Erythroblast (primary cell): ENCODE measurements at regions not wholly inside any gene's neighbourhood (a gene's known extent, or its start where the extent isn't known, plus 50 kb on each side); places are given as distances from the start of the nearest gene placed in this dataset.
A peak's percentile ranks its signal among the peaks of the same experiment; 100 is the strongest.
"Not testable (repeated sequence)": the region's sequence is repeated elsewhere in the genome, so short reads cannot be mapped to it uniquely, and the experiment has no call there.

Experiments used
- DNase-seq, 2 experiments: peaks; one replicate each; lab custom pipeline; 2025; lab: John Stamatoyannopoulos, UW
- GATA1 ChIP-seq: IDR thresholded peaks from 2 replicates; pipeline ENCODE4 v1.6.1; 2011; ENCODE audit warnings: low read depth, mild to moderate bottlenecking, control low read depth, low read length, moderate library complexity
- POLR2A ChIP-seq: IDR thresholded peaks from 2 replicates; pipeline ENCODE4 v1.6.1; 2011; ENCODE audit warnings: mild to moderate bottlenecking, low read length

- TF ChIP-seq GATA1 (no peak), POLR2A (no peak)
- no peak for DNase-seq
Observed at GRCh38 chr12:92400006-92400405, 254.4 kb upstream of the BTG1 start.

DNA sequence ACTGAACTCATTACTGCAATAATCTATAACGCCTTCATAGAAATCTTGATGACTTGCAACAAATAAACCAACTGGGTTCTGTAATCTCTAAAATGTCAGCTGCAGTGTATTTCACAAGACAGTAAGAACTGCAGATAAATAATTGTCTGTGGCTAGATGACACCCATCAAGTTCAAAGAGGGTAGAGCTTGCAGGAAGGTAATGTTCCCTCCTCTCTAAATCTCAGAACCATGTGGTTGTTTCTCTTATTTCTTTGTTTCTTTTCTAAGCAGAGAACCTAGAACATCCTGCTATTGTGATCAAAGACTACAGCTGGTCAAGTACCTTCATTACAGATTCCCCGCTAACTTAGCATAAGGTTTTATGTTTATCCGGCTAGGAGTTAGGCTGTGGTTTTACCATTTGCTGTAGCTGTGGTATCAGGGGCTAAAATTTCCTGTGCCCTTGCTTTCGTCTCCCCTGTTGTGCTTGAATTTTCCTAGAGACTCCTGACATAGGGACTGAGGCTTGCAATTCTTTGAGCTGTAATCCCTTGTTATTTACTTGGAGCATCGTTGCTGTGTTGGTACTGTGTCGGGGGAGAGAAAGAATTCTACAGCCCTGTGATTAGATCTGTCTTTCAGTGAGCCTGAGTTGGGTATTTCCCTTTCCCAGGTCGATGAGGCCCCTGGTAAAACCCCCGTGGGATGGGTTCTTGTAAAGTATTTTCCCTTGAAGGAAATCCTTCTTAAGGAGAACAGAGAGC, 253.1 kb upstream of the BTG1 start:
- TF ChIP-seq POLR2A: no peak
- no peak for TF ChIP-seq GATA1
- DNase-seq: peak; percentile 65 to 81

DNA sequence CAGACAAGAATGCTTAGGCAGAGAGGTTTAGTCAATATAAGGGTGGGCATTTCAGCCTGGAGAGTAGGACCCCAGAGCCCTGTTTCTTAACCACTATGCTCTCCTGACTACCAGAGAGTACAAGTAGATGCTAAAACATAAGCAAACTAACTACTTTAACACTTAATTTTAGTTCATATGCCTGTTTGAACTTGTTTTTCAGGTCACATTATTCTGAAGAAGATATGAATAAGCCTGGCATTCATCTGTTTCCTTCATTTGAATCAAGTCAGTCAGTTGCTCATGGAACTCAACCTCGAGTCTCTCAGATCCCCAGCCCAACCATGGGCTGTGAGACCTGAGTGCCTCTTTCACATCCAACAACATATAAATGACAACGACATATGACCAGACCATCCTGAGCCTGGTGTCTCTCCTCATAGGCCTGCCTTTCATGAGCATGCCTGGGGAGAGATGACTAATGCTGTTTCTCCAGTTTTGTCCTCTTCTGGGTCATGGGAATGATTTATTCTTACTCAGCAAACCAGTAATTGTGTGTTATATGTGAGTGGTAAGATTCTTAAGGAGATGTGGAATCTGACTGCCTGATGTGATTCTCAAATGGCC, 251.1 kb upstream of the BTG1 start:
- TF ChIP-seq GATA1 (no peak), POLR2A (no peak)
- DNase-seq: no peak

DNA sequence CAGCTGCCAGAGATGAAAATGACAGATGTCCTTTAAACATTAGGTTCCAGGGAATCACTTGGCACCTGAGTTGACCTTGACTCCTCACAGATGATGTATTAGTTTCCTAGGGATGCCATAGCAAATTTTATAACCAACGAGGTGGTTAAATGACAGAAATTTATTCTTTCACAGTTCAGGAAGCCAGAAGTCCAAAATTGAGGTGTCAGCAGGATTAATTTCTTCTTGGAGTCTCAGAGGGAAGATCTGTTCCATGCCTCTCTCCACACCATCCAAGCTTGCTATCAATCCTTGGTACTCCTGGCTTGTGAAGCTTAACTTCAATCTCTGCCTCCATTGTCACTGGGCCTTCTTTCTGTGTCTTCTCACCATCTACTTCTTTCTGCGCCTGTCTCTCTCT, 249.7 kb upstream of the BTG1 start:
- TF ChIP-seq GATA1 (no peak), POLR2A (no peak)
- no peak for DNase-seq

GRCh38 chr12:92394895-92395294, 249.2 kb upstream of the BTG1 start:
- DNase-seq: peak; percentile 37 to 76

GRCh38 chr12:92393504-92393903, 247.9 kb upstream of the BTG1 start:
- TF ChIP-seq GATA1 (no peak), POLR2A (no peak)
- DNase-seq: peak; percentile 61 to 69

More at GRCh38 chr12:92394895-92395294, 249.2 kb upstream of the BTG1 start:
- TF ChIP-seq GATA1 (no peak), POLR2A (no peak)

DNA sequence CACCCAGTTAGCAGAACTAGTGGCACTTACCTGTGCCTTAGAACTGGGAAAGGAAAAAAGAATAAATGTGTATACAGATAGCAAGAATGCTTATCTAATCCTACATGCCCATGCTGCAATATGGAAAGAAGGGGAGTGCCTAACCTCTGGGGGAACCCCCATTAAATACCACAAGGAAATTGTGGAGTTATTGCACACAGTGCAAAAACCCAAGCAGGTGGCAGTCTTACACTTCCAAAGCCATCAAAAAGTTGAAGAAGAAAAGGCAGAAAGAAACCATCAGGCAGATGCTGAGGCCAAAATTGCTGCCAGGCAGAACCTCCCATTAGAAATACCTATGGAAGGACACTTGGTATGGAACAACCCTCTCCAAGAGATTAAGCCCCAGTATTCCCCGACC, 246.1 kb upstream of the BTG1 start:
- peak in 1 of 2 experiments; percentile 45 for DNase-seq

DNA sequence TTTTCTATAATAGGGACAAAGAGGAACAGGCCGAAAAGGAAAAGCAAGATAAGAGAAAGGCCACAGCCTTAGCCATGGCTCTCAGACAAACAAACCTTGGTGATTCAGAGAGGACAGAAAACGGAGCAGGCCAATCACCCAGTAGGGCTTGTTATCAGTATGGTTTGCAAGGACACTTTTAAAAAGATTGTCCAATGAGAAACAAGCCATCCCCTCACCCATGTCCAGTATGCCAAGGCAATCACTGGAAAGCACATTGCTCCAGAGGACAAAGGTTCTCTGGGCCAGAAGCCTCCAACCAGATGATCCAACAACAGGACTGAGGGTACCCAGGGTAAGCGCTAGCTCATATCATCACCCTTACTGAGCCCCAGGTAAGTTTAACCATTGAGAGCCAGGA, 243.8 kb upstream of the BTG1 start:
- TF ChIP-seq POLR2A (no peak), GATA1 (no peak)
- no peak for DNase-seq

- TF ChIP-seq GATA1 (no peak), POLR2A (no peak)
- DNase-seq: no peak
Observed at GRCh38 chr12:92385296-92385695, 239.7 kb upstream of the BTG1 start.

DNA sequence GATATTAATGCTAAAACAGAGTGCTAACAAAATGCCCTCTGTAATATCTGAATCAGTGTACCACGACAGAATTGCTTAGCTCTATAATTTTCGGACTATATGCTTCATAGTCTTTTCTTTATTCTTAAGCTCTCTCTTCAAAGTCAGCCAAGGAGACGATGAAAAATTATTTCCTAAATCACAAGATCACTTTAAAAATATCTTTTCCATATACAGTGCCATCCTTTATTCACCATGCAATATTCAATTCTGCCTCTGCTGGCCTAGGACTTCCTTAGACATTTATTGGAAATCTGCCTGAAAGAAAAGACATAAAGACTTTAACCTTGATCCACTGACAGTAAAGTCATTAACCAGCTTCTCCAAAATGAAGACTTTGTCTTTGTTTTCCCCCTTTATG, 238.9 kb upstream of the BTG1 start:
- no peak for DNase-seq
- TF ChIP-seq GATA1: no peak
- no peak for TF ChIP-seq POLR2A

GRCh38 chr12:92382383-92382878, 236.8 kb upstream of the BTG1 start:
- DNase-seq: no peak
- no peak for TF ChIP-seq GATA1

DNA sequence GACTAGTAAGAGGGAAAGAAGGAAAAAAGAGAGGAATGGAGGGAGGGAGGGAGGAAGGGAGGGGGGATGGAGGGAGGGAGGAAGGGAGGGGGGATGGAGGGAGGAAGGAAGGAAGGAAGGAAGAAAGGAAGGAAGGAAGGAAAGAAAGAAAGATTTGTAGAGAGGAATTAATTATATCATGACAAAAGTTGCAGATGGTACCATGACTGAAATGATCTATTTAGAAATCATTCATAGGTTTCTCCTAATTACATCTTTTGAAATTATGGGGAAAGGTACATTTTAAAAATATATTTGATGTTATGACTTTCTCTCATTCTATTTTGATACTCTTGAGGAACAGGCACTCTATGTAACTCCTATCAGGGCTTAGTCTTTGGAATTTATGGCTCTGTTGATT, 236.2 kb upstream of the BTG1 start:
- DNase-seq: no peak
- TF ChIP-seq GATA1 (no peak), POLR2A (no peak)

DNA sequence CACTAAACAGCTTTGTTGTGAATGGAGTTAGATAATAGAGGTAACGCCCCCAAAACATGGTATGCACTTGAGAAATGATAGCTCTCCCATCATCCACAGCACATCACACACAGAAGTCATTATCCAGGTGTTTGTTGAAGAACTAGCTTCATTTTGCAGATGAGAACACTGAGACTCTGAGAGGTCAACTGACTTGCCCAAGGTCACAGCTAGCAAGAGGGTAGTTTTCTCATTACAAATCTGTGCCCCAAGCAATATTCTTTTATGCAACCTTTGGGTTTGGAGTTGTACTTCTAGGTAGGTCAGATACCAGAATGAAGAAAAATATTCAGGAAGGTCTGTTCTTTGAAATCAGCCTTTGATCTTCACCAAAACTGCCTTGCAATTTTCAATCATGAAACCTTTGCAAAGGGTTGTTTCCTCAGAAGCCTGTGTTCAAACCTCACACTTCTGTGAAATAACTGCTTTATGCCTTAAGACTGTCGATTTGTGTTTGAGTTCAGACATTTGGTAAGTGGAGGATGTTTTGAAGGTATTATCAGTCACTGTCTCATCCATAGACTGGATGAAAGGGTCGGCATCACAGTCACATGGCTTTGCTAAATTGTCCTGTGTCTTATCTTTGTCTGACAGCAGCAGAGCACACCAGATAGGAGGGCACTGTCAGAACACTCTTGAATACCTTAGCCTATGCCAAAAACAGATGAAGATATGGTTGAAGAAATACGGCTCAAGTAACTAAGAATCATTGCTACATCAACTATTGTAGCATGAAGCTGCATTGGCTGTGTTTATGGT, 233.2 kb upstream of the BTG1 start:
- DNase-seq: peak; percentile 82 to 96
- TF ChIP-seq POLR2A (no peak), GATA1 (peak; percentile 89)

DNA sequence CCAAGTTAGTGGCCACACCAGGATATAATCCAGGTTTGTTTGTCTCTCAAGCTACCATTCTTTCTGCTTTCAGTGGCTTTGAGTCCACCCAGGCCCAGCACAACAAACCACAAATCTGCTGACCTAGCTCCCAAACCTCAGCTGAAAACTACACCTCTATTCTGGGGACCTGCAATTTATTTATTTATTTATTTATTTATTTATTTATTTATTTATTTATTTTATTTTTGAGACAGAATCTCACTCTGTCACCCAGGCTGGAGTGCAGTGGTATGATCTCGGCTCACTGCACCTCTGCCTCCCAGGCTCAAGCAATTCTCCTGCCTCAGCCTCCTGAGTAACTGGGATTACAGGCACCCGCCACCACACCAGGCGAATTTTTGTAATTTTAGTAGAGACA, 229.9 kb upstream of the BTG1 start:
- DNase-seq: not testable (repeated sequence)

DNA sequence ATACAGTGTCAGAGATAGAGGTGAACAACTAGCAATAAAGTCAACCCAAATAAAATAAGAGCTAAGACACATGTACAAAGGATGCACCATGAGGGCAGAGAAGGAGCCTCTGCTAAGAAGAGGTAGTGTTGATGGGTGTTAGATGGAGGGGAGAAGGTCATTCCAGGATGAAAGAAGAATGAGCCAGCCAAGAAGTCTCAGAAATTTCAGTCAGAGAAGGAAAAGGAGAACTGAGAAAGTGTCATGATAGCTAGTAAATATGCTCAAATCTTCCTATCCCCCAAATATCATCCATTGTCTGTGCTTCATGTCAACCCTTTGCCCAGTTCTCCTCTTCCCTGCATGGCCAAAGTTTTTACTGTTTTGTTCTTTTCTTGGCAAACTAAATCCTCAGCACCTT, 225.2 kb upstream of the BTG1 start:
- no peak for TF ChIP-seq POLR2A
- no peak for TF ChIP-seq GATA1
- no peak for DNase-seq
